ENCODE measurements at regions not wholly inside any gene's neighbourhood (a gene's known extent, or its start where the extent isn't known, plus 50 kb on each side); places are given as distances from the start of the nearest gene placed in this dataset.

DNA sequence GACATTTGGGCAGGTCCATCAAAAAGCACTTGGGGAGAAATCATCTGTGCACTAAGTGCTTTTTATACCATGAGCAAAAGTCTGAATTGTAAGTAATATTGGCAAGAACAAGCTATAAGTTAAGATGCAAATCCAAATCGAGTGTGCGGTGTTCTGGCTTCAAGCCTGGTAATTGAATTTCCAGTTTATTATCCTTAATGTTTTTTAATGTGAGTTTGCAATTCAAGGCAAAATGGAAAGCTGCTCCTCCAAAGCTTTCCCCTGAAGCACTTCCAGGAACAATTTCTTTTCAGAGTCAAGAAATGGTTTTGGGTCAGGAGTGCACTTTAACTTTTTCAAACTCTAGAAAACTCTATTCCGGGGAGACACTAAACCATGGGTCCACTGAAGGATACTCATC, 445.7 kb downstream of the TOX3 start:
- TF ChIP-seq POLR2A (IDR thresholded peaks at IDR 0.05) (no peak), CTCF (IDR thresholded peaks at IDR 0.05) (no peak)

Measured in uterus (tissue), 2 donors.